GM21360 (cell line): ENCODE measurements at regions not wholly inside any gene's neighbourhood (a gene's known extent, or its start where the extent isn't known, plus 50 kb on each side); places are given as distances from the start of the nearest gene placed in this dataset.

ENCODE experiments used
- ATAC-seq: cut with Tn5 transposase; IDR thresholded peaks from one replicate; pipeline ENCODE4 v1.9.1; 2021; ENCODE audit warnings: mild to moderate bottlenecking, moderate library complexity; ENCODE audit not compliant: unreplicated experiment

DNA sequence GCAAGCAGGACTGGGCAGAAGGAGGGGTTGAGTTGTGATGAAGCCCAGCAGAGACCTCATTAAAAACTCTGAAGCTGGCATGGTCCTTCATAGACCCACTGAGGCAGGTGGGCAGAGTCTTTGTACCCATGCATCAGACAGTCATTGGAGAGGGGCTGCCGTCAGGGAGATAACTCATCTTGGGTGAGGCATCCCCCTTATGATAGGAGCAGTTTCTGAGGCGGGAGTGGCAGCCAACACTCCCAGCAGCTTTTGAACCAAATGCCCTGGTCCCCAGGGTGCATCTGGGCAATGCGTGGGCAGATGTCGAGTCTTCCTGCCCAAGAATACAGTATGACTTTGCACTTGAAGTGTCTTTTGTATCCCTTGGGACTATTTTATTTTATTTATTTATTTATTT is 68.1 kb downstream of the HTR5A start:
- ATAC-seq, result no peak

GRCh38 chr7:155141562-155141961 is 71.4 kb downstream of the HTR5A start:
- ATAC-seq, result no peak

DNA sequence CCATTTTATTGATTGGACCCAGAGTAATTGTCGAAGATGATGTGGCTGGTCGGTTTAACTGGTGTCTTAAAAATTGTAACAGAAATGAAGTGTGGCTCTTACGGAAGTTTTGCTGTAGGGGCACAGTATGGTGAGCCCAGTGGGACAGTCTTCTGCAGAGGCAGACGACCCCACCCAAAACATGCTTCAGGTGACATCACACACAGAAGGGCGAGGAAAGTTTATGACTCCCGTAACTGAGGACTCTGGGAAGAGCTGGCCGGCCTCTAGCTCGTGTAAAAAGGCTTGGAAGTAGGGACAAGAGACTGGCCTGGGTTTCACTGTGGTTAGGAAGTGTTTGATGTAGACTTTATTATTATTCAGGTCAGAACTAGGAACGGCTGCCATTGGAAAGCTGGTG is 73.3 kb downstream of the HTR5A start:
- ATAC-seq, result no peak

- ATAC-seq, result no peak
Observed at GRCh38 chr7:155144371-155144770, 74.2 kb downstream of the HTR5A start.

DNA sequence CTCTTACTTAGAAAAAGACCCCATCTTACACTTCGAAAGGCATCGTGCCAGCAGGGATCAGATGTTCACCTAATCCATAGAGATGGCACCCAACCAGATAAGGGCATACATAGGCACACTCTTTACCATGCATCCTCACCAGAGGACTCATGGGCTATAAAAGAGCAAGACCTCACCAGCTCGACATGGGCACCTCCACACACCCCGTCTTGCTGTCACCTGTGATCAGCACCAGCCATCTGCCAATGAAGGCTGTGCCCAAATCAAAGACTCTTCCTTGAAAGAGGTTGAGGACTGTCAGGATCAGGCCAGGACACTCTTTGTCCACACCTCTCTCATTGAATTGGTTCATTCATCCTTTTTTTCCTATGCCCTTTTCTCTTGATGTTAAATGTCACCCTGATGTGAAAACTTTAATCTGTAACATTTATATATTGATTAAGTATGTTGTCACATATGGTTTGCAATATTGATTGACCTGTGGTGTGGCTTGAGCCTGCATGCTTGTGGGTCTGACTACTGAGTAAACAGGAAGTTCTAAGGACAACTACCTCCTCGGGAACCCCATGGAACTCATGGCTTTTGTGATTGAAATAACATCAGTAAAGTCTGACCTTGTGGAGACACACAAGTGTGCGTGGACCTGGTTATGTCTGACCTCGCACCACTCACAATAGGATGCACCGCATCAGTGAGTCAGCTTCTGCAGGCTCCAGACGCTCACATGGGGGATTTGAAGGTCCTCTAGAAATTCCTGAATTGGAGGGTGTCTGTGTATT is 75.5 kb downstream of the HTR5A start:
- ATAC-seq, result no peak

DNA sequence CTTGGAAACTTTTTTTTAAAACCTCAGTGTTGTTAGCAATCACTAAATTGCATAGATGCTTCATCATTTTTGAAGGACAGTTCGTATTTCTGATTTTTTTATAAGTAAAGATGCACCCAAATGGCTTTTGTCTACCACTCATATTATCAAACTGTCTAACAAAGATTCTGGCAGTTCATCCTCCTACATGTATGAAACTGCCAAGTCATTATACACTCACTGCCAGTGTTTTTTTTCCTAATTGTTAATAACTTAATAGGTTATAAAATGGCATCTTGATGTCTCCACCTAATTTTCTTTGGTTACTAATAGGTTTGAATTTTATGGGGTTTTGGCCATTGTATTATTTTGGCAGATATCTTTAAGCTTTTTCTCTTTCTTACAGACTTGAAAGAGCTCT is 77.0 kb downstream of the HTR5A start:
- no peak for ATAC-seq

- ATAC-seq, result no peak
Observed at GRCh38 chr7:155147624-155148023, 77.5 kb downstream of the HTR5A start.

- ATAC-seq, result no peak
Observed at GRCh38 chr7:155153676-155154075, 83.6 kb downstream of the HTR5A start.

GRCh38 chr7:155154586-155154985 is 84.5 kb downstream of the HTR5A start:
- no peak for ATAC-seq

DNA sequence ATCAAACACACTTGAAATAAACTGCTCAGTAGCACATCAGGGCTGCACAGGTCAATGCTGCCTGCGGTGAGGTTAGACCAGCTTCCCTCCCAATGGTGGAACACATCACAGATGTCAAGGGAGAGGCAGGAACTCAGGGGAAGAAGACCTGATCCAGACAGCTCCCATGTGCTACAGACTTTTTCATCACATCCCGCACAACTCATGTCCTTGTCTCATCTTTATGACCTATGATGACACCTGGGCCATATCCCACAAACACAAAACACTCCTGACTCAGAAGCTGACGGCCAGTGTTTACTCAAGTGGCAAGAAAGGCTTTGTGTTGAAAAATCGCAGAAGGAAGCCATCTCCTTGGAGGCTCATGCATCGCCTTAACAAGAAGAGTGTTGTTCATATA is 91.6 kb downstream of the HTR5A start:
- ATAC-seq, result no peak

DNA sequence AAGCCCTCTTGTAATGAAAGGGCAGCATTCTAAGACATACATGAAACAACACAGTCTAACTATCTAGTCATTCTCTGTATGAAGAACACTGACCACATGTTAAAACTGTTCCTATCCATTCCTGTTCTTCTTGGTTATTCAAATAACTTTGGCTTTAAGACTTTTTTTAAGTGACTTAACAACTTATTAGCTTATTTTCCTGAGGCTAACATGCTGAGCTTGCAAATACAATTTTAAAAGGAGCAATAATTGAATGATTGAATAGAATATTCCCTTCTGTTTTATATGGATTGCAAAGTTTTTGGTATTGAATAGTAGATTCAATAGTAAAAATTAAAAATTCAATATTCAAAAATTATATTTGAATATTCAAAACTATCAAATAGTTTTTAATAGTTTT is 92.3 kb downstream of the HTR5A start:
- ATAC-seq, result no peak

- no peak for ATAC-seq
Observed at GRCh38 chr7:155163696-155164095, 93.6 kb downstream of the HTR5A start.

DNA sequence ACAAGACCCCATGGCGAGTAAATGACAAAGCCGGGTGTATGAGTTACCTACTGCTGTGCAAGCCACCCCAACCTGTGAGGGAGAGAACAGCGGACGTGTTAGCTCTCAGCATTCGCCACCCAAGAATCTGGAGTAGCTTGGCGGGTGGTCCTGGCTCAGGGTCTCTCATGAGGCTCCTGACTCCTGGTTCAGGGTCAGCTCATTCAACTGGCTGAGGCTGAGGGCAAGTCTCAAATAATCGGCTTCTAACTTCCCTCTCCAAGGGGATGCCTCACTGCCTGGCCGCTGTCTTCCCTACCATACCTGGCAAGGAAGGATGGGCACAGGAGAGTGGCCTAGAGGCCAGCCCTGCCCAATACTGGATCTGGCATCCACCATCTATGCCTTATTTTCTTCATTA is 94.2 kb downstream of the HTR5A start:
- ATAC-seq, result no peak

DNA sequence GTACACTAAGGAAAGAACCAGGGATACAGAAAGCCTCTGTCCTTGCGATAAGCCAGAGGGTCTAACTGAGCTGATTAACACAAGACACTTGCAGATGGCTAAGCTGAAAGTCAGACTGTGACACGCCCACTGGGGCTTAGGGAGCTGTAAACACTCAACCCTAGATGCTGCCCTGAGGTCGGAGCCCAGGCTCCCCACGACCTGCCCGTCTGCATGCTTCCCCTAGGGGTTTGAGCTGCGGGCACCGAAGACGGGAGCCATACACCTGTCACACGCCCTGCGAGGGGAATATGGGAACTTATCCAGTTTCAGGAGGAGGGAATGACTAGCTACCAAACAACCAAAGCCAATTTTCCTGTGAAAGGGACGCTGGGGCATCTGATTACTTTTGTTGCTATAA is 96.0 kb downstream of the HTR5A start:
- ATAC-seq, result no peak

DNA sequence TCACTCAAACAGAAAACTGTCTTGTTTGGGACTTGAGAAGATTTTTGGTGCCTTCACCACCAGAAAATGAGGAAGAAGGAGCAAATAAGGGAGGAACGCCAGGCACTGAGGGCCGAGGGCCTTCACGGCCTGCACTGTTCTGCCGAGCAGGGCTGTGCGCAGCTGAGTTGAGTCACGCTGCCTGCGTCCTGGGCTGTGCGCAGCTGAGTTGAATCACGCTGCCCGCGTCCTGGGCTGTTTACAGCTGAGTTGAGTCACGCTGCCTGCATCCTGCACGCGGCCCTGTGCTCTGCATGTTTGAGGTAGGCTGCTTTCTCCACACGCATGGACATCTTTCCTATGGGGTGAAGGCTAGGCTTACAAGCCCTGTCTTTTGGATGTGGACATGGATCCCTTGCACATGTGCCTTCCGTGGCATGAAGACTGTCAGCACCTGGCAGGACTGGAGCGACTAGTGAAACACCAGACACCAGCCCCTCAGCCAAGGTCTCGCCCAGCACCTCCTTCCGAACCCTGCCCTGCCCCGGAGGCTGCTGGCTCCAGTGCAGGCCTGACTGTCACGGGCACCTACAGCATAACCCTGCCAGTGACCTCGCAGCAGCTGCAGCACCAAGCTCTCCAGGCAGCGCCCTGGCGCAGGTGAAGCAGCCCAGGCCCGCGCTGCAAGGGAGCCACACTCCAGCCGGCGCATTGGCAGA is 96.7 kb downstream of the HTR5A start:
- no peak for ATAC-seq

GRCh38 chr7:155167706-155168365 is 97.7 kb downstream of the HTR5A start:
- no peak for ATAC-seq

DNA sequence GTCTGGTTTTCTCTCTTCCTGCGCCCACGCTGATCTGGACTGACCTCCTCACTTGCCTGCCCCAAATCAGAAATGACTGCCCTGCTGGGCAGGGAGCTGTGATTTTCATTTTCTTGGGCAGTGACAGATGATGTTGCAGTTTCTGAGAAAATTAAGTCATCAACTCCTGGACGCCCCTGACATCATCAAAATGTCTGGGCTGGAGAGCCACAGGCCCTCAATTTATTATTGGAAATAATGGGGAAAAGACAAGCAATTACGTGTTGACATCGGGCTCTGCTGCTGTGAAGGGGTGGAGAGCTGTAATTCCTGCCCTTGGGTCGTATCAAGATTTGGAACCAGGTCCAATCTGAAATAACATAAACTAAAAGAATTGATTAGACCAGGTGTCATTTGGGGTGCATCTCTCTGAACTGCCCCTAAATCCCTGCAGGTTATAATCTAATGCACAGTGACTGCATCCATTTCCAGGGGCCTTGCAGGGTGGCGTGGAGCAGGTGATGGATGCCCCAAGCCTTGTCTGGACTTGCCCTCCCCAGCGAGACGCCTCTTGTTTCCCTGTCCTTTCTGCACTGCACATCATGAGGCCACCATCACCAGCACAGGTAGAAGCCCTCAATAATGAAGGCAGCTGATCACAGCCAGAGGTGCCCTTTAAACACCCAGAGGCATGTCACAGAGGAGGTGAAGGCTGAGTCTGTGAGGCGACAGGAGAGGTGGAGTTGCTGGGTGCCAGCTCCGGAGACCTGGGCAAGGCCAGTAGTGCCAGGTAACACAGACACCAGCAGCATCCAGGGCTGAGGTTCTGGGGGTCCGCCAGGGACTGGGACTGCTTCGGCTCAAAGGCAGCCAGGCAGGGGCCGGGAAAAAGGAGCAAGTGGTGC is 98.7 kb downstream of the HTR5A start:
- no peak for ATAC-seq

DNA sequence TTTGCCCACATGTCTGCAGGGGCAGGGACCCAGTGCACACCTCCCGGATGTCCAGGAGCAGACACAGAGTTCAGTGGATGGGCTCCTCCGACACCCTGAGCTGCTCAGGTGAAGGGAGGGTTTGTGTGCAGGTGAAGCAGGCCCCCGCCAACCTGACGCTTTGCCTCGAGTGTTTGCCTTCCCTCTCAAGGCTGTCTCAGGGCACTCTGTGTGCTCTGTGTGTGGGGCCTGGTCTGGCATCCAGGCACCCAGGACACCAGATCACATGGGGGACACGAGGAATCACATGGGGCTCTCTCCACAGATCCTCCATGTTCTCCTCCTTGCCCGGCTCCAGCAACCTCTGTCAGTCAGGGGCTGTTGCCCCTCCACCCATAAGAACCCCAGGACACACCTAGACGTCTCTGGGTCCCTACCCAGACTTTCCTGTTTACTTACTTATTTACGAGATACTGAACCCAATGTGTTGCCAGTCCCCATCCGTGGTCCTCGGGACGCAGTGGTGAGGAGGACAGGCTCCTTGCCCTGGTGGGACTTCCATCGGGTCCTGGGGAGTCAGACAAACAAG is 99.5 kb downstream of the HTR5A start:
- ATAC-seq, result no peak

DNA sequence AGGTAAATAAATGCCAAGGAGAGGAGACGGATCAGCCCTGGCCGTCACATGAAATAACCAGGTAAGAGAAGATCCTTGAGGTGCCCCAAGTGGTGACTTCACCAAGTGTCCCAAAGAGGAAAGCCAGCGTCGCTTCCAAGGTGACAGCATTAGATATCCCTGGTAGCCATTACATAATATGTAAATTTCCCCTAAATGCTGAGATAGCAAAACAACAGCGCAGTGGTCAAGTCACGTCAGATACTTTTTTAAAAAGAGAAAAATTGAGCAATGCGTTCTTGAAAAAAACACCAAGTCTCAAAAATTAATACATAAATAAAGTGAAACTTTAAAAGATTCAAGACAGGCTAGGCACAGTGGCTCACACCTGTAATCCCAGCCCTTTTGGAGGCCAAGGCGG is 100.2 kb downstream of the HTR5A start:
- ATAC-seq, result no peak

DNA sequence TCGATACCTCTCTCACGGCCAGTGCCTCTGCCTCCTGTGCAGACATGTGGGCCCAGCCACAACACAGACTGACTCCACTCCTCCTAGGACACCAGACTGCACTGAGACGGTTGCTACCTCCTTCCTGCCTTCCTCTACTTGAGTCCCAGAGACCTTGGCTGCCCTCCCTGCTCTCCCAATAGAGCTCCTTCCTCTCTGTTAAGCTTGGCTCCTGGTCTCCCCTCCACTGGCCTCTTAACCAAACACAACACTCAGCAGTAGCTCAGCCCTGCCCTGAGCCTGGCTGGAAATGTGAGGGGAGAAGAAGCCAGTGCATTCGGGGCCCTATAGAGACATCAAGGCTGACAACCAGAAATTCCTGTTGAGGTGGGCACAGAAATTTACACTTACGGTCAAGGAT is 102.0 kb downstream of the HTR5A start:
- ATAC-seq, result no peak

DNA sequence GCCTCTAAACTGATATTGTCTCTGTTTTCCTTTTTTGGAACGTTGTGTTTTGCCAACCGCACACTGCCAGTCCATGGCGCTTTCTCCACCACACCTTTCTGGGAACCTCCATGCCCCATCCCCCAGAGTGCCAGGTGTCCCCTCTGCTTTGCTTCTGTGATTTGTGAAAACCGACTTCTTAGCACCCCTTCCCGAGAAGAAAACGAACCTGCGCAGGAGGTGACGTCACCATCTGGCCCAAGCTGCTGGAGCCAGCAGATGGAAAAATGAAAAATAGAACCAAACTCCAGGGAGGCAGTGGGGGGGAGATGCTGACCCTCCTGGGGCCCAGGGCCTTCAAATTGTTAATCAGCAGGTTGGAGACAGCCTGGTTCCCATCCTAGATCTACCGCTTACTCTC is 103.8 kb downstream of the HTR5A start:
- ATAC-seq, result no peak
